H1 (cell line): ENCODE measurements at regions not wholly inside any gene's neighbourhood (a gene's known extent, or its start where the extent isn't known, plus 50 kb on each side); places are given as distances from the start of the nearest gene placed in this dataset.
A peak's percentile ranks its signal among the peaks of the same experiment; 100 is the strongest.

Experiments
- CTCF ChIA-PET: fragments of 300-600 bp; sonication (Branson Sonifier 250); formaldehyde crosslinking; loops from one replicate; lab custom pipeline; 2021; ENCODE audit not compliant: partially characterized antibody; lab: Charles Lee
- POLR2A ChIA-PET: fragments of 300-600 bp; sonication (Branson Sonifier 250); formaldehyde crosslinking; loops from one replicate; lab custom pipeline; 2021; ENCODE audit warnings: inconsistent platforms; ENCODE audit not compliant: partially characterized antibody; lab: Charles Lee
- DNase-seq, 2 experiments: peaks; one replicate each; pipeline versions ENCODE4 v3.0.0 to v3.0.0-alpha.2; 2010 to 2022; ENCODE audit warnings: low spot score in 2 of 2, low read depth in 1 of 2, mixed read lengths in 1 of 2
- FAIRE-seq: peaks from 2 replicates; lab custom pipeline; 2011; peaks lifted over from hg19 to GRCh38; lab: Jason Lieb, UNC
- H2AFZ ChIP-seq: 2 replicates; pipeline ENCODE4 v1.8.1; 2012; ENCODE audit warnings: low read length, inconsistent platforms
- H2AK5ac ChIP-seq: 2 replicates; pipeline ENCODE4 v1.6.1; 2013; ENCODE audit warnings: low read depth, low read length
- H2BK120ac ChIP-seq: replicated peaks from 2 replicates; pipeline ENCODE3; 2013; ENCODE audit warnings: low read depth, low read length, inconsistent platforms
- H2BK12ac ChIP-seq: 2 replicates; pipeline ENCODE4 v1.6.1; 2013; ENCODE audit warnings: low read depth, low read length
- H2BK15ac ChIP-seq: 2 replicates; pipeline ENCODE4 v1.6.1; 2013; ENCODE audit warnings: low read length
- H2BK20ac ChIP-seq: 2 replicates; pipeline ENCODE4 v1.6.1; 2013; ENCODE audit warnings: low read length
- H2BK5ac ChIP-seq: 2 replicates; pipeline ENCODE4 v1.6.1; 2013; ENCODE audit warnings: low read depth, low read length
- H3K14ac ChIP-seq: 2 replicates; pipeline ENCODE4 v1.6.1; 2013; ENCODE audit warnings: inconsistent platforms; ENCODE audit not compliant: insufficient read length
- H3K18ac ChIP-seq: 2 replicates; pipeline ENCODE4 v1.6.1; 2013; ENCODE audit warnings: low read length; ENCODE audit errors: extremely low read depth
- H3K23ac ChIP-seq: 2 replicates; pipeline ENCODE4 v1.6.1; 2013; ENCODE audit warnings: inconsistent platforms; ENCODE audit not compliant: insufficient read length
- H3K23me2 ChIP-seq: 2 replicates; pipeline ENCODE4 v1.6.1; 2013; ENCODE audit warnings: low read depth, low read length
- H3K27ac ChIP-seq: 2 replicates; pipeline ENCODE4 v1.6.1; 2011; ENCODE audit warnings: low read depth, low read length, inconsistent platforms
- H3K27me3 ChIP-seq, 4 experiments: replicated peaks in 1 of 4; 1 replicate in 1 of 4; 2 replicates in 3 of 4; pipeline versions ENCODE4 v1.6.1 to v1.8.1; 2011 to 2013; ENCODE audit warnings: low read length in 3 of 4, mild to moderate bottlenecking in 3 of 4, inconsistent platforms in 2 of 4, mixed read lengths in 2 of 4, moderate library complexity in 1 of 4; ENCODE audit not compliant: control insufficient read depth in 3 of 4, insufficient read depth in 3 of 4; ENCODE audit errors: extremely low read depth in 1 of 4
- H3K36me3 ChIP-seq, 4 experiments: 2 replicates each; pipeline versions ENCODE4 v1.6.1 to v1.8.1; 2011 to 2013; ENCODE audit warnings: mild to moderate bottlenecking in 4 of 4, low read length in 3 of 4, moderate library complexity in 2 of 4, control low read depth in 1 of 4, inconsistent platforms in 1 of 4; ENCODE audit not compliant: insufficient read depth in 4 of 4, control insufficient read depth in 2 of 4
- H3K4ac ChIP-seq: replicated peaks from 2 replicates; pipeline ENCODE3; 2013; ENCODE audit warnings: low read length, low read depth, mixed read lengths, inconsistent platforms; ENCODE audit not compliant: insufficient read length
- H3K4me1 ChIP-seq, 4 experiments: replicated peaks in 1 of 4; 1 replicate in 1 of 4; 2 replicates in 3 of 4; pipeline versions ENCODE4 v1.6.1 to v1.8.1; 2011 to 2013; ENCODE audit warnings: low read length in 3 of 4, inconsistent platforms in 2 of 4, mixed read lengths in 1 of 4; ENCODE audit not compliant: insufficient read depth in 4 of 4, control insufficient read depth in 3 of 4
- H3K4me2 ChIP-seq, 2 experiments: 2 replicates each; pipeline versions ENCODE4 v1.6.1 to v1.8.1; 2011 to 2013; ENCODE audit warnings: low read depth in 2 of 2, low read length in 2 of 2, control low read depth in 1 of 2, inconsistent platforms in 1 of 2, mild to moderate bottlenecking in 1 of 2; ENCODE audit not compliant: insufficient read depth in 1 of 2
- H3K4me3 ChIP-seq, 4 experiments: fragments of 200-600, 300-600 bp in 1 of 4; sonication (generic), shearing (Covaris generic), sonication (Bioruptor Twin) in 1 of 4; 2 replicates each; pipeline versions ENCODE4 v1.5.1 to v1.8.1; 2011 to 2016; ENCODE audit warnings: low read length in 4 of 4, low read depth in 3 of 4, control low read depth in 2 of 4, inconsistent platforms in 2 of 4, mild to moderate bottlenecking in 2 of 4, mixed read lengths in 1 of 4, moderate library complexity in 1 of 4; ENCODE audit not compliant: insufficient read depth in 2 of 4; ENCODE audit errors: extremely low read depth in 1 of 4
- H3K56ac ChIP-seq: replicated peaks from 2 replicates; pipeline ENCODE3; 2013; ENCODE audit warnings: low read depth, mild to moderate bottlenecking, mixed read lengths, low read length, inconsistent platforms; ENCODE audit not compliant: insufficient read length
- H3K79me1 ChIP-seq: 2 replicates; pipeline ENCODE4 v1.6.1; 2013; ENCODE audit warnings: low read depth, low read length, control low read depth
- H3K79me2 ChIP-seq, 2 experiments: 2 replicates each; pipeline versions ENCODE4 v1.6.1 to v1.8.1; 2012 to 2013; ENCODE audit warnings: low read length in 2 of 2, mild to moderate bottlenecking in 2 of 2, inconsistent platforms in 1 of 2; ENCODE audit not compliant: insufficient read depth in 2 of 2, control insufficient read depth in 1 of 2
- H3K9ac ChIP-seq, 4 experiments: replicated peaks in 1 of 4; 1 replicate in 1 of 4; 2 replicates in 3 of 4; pipeline versions ENCODE4 v1.6.1 to v1.8.1; 2011 to 2013; ENCODE audit warnings: low read depth in 3 of 4, low read length in 3 of 4, control low read depth in 2 of 4, mild to moderate bottlenecking in 2 of 4, moderate library complexity in 2 of 4, inconsistent platforms in 1 of 4; ENCODE audit errors: extremely low read depth in 1 of 4
- H3K9me3 ChIP-seq, 2 experiments: 2 replicates each; pipeline versions ENCODE4 v1.6.1 to v1.8.1; 2012 to 2013; ENCODE audit warnings: mild to moderate bottlenecking in 2 of 2, moderate library complexity in 2 of 2, control low read depth in 1 of 2, inconsistent platforms in 1 of 2, low read depth in 1 of 2, low read length in 1 of 2, mixed read lengths in 1 of 2; ENCODE audit not compliant: insufficient read depth in 2 of 2
- H4K20me1 ChIP-seq, 2 experiments: replicated peaks in 1 of 2; 2 replicates each; pipeline versions ENCODE3 to v1.8.1; 2011 to 2013; ENCODE audit warnings: inconsistent platforms in 2 of 2, low read length in 2 of 2, mild to moderate bottlenecking in 1 of 2; ENCODE audit not compliant: insufficient read depth in 2 of 2, control insufficient read depth in 1 of 2
- H4K5ac ChIP-seq: 2 replicates; pipeline ENCODE4 v1.6.1; 2013; ENCODE audit warnings: low read length, low read depth, mixed read lengths, inconsistent platforms; ENCODE audit not compliant: insufficient read length
- H4K8ac ChIP-seq: 2 replicates; pipeline ENCODE4 v1.8.0; 2013; ENCODE audit warnings: mild to moderate bottlenecking, moderate library complexity, low read length, inconsistent platforms; ENCODE audit not compliant: insufficient read depth; ENCODE audit errors: extremely low read depth
- H4K91ac ChIP-seq: replicated peaks from 2 replicates; pipeline ENCODE3; 2013; ENCODE audit warnings: low read length, mixed read lengths, inconsistent platforms; ENCODE audit not compliant: insufficient read length
- CTBP2 ChIP-seq: IDR thresholded peaks from 2 replicates; pipeline ENCODE4 v1.7.0; 2011; ENCODE audit warnings: borderline replicate concordance, mild to moderate bottlenecking, moderate library complexity, mixed read lengths, low read length; ENCODE audit not compliant: insufficient read depth, insufficient read length
- JUND ChIP-seq: IDR thresholded peaks from 2 replicates; pipeline ENCODE4 v1.6.1; 2011; ENCODE audit warnings: mild to moderate bottlenecking, improper control_type of control experiment, low read length
- SAP30 ChIP-seq: fragments of 300-600 bp; sonication (generic); IDR thresholded peaks from 2 replicates; pipeline ENCODE4 v1.7.1; 2012; ENCODE audit warnings: low read length, moderate library complexity, mild to moderate bottlenecking, inconsistent platforms; ENCODE audit not compliant: insufficient read depth, insufficient replicate concordance
- SIN3A ChIP-seq, 2 experiments: IDR thresholded peaks in 1 of 2; conservative IDR thresholded peaks in 1 of 2; 2 replicates each; pipeline ENCODE4 v1.6.1; 2011 to 2012; ENCODE audit warnings: low read length in 2 of 2, improper control_type of control experiment in 1 of 2, low read depth in 1 of 2, mild to moderate bottlenecking in 1 of 2
- SP1 ChIP-seq: IDR thresholded peaks from 2 replicates; pipeline ENCODE4 v1.6.1; 2011; ENCODE audit warnings: low read depth, low read length
- SP4 ChIP-seq: IDR thresholded peaks from 2 replicates; pipeline ENCODE4 v1.6.1; 2012; ENCODE audit warnings: low read length, inconsistent platforms
- TAF7 ChIP-seq: optimal IDR thresholded peaks from 2 replicates; pipeline ENCODE3; 2011; ENCODE audit warnings: low read depth, mild to moderate bottlenecking, inconsistent platforms, low read length, moderate library complexity, borderline replicate concordance
- TEAD4 ChIP-seq: IDR thresholded peaks from 2 replicates; pipeline ENCODE4 v1.6.1; 2012; ENCODE audit warnings: low read depth, low read length, inconsistent platforms, mixed read lengths
- YY1 ChIP-seq: IDR thresholded peaks from 2 replicates; pipeline ENCODE4 v1.6.1; 2011; ENCODE audit warnings: low read depth, mild to moderate bottlenecking, low read length
- WGBS, 2 experiments: shearing (Covaris generic) in 1 of 2; methylation state at CpG; one replicate each; pipeline versions ENCODE4 v1.1.6 to v1.1.7; 2013 to 2015; ENCODE audit warnings: low lambda C conversion rate in 2 of 2, mixed read lengths in 2 of 2, inconsistent platforms in 1 of 2, low coverage in 1 of 2, missing lambda C conversion rate in 1 of 2; ENCODE audit not compliant: insufficient replicate concordance in 2 of 2, insufficient coverage in 1 of 2, insufficient read length in 1 of 2; ENCODE audit errors: extremely low coverage in 1 of 2, missing lambda C conversion rate in 1 of 2; 5-methylcytosine and 5-hydroxymethylcytosine counted together

- Histone ChIP-seq H2BK120ac (no peak overlapping the region), H3K79me2 (no peaks in the 10 kb centered on the region), H3K4me2 (no peak overlapping the region), H4K91ac (no peak overlapping the region), H3K18ac (no peak overlapping the region), H3K36me3 (no peaks in the 10 kb centered on the region), H3K9me3 (no peaks in the 10 kb centered on the region), H2BK20ac (no peak overlapping the region), H2AK5ac (no peak overlapping the region), H4K5ac (no peak overlapping the region), H2BK5ac (no peak overlapping the region), H4K20me1 (no peaks in the 10 kb centered on the region), H3K14ac (no peak overlapping the region), H3K27ac (no peak overlapping the region), H3K27me3 (no peaks in the 10 kb centered on the region), H3K4me1 (no peaks in the 10 kb centered on the region; a peak in 1 of 7 replicates), H3K4ac (no peak overlapping the region), H3K23me2 (no peaks in the 10 kb centered on the region), H3K9ac (no peak overlapping the region), H3K23ac (no peak overlapping the region), H3K4me3 (no peak overlapping the region), H4K8ac (no peak overlapping the region), H2AFZ (no peak overlapping the region), H3K79me1 (no peaks in the 10 kb centered on the region), H2BK15ac (no peak overlapping the region), H3K56ac (no peak overlapping the region), H2BK12ac (no peak overlapping the region; the same call in none of the 2 replicates)
- DNase-seq: no peak
- ChIA-PET POLR2A (no interaction called here), CTCF (interaction anchor here (0.7 to 3.3 kb wide), 5 partner anchors 14 to 195 kb away, joined by 3 to 27 read pairs (median 4); no protein-coding TSS in a partner anchor)
- TF ChIP-seq SP1 (no peak), YY1 (0 out of 2 replicates have a peak, but pooled peaks have one; percentile 32), SP4 (no peak), TEAD4 (peak; percentile 90), SIN3A (conservative IDR thresholded peaks at IDR 0.05 in 1 of 2, IDR thresholded peaks at IDR 0.05 in 1 of 2; ENCODE audit: low read depth in 1 of 2, low read length in 2 of 2) (0 out of 4 replicates have a peak, but pooled peaks of 1 of the 2 experiments have one; percentile 46), SAP30 (no peak), JUND (no peak), CTBP2 (no peak), TAF7 (no peak)
- 57% methylated on average over 2 of the region's 2 CpGs; no CpG with 5 or more reads in 1 of the 2 experiments for WGBS, 2 experiments
- no peak for FAIRE-seq
Measured at GRCh38 chr1:157368363-157368762, 184.0 kb downstream of the FCRL5 start.
